ENCODE measurements at regions not wholly inside any gene's neighbourhood (a gene's known extent, or its start where the extent isn't known, plus 50 kb on each side); places are given as distances from the start of the nearest gene placed in this dataset.
"Not testable (repeated sequence)": the region's sequence is repeated elsewhere in the genome, so short reads cannot be mapped to it uniquely, and the experiment has no call there.

DNA sequence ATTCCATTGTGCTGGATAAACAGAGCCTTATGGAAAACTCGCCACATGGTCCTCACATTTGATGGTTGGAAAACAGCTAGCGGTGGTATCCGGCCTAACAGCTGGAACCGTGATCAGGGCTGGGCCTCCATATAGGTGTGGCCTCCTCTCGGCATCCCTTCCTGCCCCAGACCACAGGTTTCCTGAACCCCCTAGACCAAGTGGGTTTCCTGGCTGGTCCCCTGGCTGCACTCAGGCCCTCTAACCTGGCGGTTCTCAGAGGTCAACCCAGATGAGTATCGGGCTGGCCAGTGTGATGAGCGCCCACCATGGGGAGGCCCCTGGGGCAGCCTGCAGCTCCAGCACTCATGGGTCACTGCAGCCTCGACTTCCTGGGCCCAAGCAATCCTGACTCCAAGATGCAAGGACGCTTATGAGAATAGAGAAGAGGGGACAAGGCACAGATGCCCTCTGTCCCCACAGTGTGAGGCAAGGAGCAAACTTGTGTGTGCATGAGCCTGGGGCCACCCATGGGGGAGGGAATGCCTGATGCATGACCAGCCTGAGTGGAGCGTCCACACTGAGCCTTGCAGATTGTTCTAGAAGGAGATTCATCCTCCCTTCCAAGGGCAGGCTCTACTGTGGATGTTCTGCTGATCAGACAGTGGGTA, 53.4 kb upstream of the WNT7B start:
- Histone ChIP-seq H3K9me3 (no peaks in the 10 kb centered on the region), H3K4me1 (ENCODE audit: control insufficient read depth in 1 of 2, insufficient read depth in 1 of 2, low read depth in 1 of 2, low read length in 1 of 2) (peaks cover 55 to 61% of the 10 kb centered on the region in 2 experiments), H3K4me3 (ENCODE audit: low read depth in 1 of 2, low read length in 1 of 2) (no peak overlapping the region), H3K27me3 (no peaks in the 10 kb centered on the region), H3K36me3 (no peaks in the 10 kb centered on the region), H3K27ac (no peak overlapping the region)
- TF ChIP-seq, protein P1, sequence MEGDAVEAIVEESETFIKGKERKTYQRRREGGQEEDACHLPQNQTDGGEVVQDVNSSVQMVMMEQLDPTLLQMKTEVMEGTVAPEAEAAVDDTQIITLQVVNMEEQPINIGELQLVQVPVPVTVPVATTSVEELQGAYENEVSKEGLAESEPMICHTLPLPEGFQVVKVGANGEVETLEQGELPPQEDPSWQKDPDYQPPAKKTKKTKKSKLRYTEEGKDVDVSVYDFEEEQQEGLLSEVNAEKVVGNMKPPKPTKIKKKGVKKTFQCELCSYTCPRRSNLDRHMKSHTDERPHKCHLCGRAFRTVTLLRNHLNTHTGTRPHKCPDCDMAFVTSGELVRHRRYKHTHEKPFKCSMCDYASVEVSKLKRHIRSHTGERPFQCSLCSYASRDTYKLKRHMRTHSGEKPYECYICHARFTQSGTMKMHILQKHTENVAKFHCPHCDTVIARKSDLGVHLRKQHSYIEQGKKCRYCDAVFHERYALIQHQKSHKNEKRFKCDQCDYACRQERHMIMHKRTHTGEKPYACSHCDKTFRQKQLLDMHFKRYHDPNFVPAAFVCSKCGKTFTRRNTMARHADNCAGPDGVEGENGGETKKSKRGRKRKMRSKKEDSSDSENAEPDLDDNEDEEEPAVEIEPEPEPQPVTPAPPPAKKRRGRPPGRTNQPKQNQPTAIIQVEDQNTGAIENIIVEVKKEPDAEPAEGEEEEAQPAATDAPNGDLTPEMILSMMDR (IDR thresholded peaks at IDR 0.05) = no peak

- TF ChIP-seq, protein P1 (IDR thresholded peaks at IDR 0.05) = no peak
- Histone ChIP-seq H3K27ac (peak overlapping the region; percentile 49), H3K4me3 (ENCODE audit: low read depth in 1 of 2, low read length in 1 of 2) (no peak overlapping the region), H3K36me3 (no peaks in the 10 kb centered on the region), H3K27me3 (no peaks in the 10 kb centered on the region), H3K4me1 (ENCODE audit: control insufficient read depth in 1 of 2, insufficient read depth in 1 of 2, low read depth in 1 of 2, low read length in 1 of 2) (peaks cover 56 to 60% of the 10 kb centered on the region in 2 experiments), H3K9me3 (no peaks in the 10 kb centered on the region)
These were observed 54.1 kb upstream of the WNT7B start for GRCh38 chr22:46031066-46031465.

GRCh38 chr22:46031557-46031956, 54.6 kb upstream of the WNT7B start:
- peaks cover 57 to 60% of the 10 kb centered on the region in 2 experiments for H3K4me1 ChIP-seq (ENCODE audit: control insufficient read depth in 1 of 2, insufficient read depth in 1 of 2, low read depth in 1 of 2, low read length in 1 of 2)
- H3K9me3 ChIP-seq = no peaks in the 10 kb centered on the region
- peak overlapping the region; percentile 49 for H3K27ac ChIP-seq
- H3K4me3 ChIP-seq (ENCODE audit: low read depth in 1 of 2, low read length in 1 of 2) = peak overlapping the region; percentile 8 to 31
- no peaks in the 10 kb centered on the region for H3K36me3 ChIP-seq
- H3K27me3 ChIP-seq = no peaks in the 10 kb centered on the region
- TF ChIP-seq, protein P1 (IDR thresholded peaks at IDR 0.05) = no peak

DNA sequence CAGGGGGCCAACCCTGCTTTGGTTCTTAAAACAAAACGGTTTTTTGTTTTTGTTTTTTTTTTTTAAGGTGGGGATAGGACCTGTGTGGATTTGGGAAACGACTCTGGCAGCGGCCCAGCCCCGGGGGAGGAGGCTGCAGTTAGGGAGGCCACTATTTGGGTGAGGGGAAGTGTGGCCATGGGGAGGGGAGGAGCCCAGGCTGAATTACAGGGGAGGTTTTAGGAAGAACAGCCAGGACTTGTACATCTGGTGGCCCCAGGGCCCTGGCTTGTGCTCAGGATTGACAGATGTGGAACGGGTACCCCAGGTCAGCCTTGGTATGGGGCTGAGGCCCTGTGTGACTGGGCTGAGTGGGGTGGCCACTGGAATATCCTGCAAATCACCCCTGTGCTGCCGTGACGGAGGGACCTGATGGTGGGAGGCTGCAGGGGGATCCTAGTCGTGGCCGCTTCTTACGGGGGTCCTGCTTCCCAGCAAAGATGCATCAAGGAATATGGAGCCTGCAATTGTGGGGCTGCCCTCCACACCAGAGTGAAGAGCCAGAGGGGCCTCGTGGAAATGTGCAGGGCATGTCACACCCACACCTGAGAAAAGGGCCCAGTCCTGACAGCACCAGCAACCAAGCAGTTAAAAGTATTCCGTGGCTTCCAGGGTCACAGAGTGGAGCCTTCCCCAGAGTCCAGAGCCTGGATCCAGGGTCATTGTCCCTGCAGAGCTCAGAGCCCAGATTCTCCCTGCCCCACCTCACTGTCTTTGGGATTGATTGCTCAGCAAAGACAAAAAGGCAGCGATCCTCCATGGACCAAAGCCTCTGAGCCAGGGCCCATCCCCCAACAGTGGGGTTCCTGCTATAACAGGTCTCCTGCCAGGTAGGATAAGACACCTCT, 55.2 kb upstream of the WNT7B start:
- peak overlapping the region; percentile 49 for H3K27ac ChIP-seq
- no peaks in the 10 kb centered on the region for H3K36me3 ChIP-seq
- H3K27me3 ChIP-seq = no peaks in the 10 kb centered on the region
- peaks cover 57 to 60% of the 10 kb centered on the region in 2 experiments for H3K4me1 ChIP-seq (ENCODE audit: control insufficient read depth in 1 of 2, insufficient read depth in 1 of 2, low read depth in 1 of 2, low read length in 1 of 2)
- H3K4me3 ChIP-seq (ENCODE audit: low read depth in 1 of 2, low read length in 1 of 2) = peak overlapping the region in 1 of 2 experiments; percentile 8
- TF ChIP-seq, protein P1 (IDR thresholded peaks at IDR 0.05) = no peak
- no peaks in the 10 kb centered on the region for H3K9me3 ChIP-seq

- H3K36me3 ChIP-seq = no peaks in the 10 kb centered on the region
- no peak overlapping the region for H3K27ac ChIP-seq
- H3K4me1 ChIP-seq (ENCODE audit: control insufficient read depth in 1 of 2, insufficient read depth in 1 of 2, low read depth in 1 of 2, low read length in 1 of 2) = peaks cover 49 to 50% of the 10 kb centered on the region in 2 experiments
- no peak overlapping the region for H3K4me3 ChIP-seq (ENCODE audit: low read depth in 1 of 2, low read length in 1 of 2)
- no peaks in the 10 kb centered on the region for H3K27me3 ChIP-seq
- H3K9me3 ChIP-seq = no peaks in the 10 kb centered on the region
- TF ChIP-seq, protein P1 (IDR thresholded peaks at IDR 0.05) = no peak
These were observed 56.6 kb upstream of the WNT7B start for GRCh38 chr22:46033256-46034200.

DNA sequence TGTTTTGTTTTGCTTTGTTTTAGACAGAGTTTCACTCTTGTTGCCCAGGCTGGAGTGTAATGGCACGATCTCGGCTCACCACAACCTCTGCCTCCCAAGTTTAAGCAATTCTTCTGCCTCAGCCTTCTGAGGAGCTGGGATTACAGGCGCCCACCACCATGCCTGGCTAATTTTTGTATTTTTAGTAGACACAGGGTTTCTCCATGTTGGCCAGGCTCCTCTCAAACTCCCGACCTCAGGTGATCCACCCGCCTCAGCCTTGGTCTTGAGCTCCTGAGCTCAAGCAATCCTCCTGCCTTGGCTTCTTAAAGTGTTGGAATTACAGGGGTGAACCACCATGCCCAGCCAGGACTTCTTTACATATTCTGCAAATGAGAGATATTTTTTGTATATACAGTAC, 57.5 kb upstream of the WNT7B start:
- not testable (repeated sequence) for H3K27me3 ChIP-seq; H3K27ac ChIP-seq; H3K4me3 ChIP-seq (ENCODE audit: low read depth in 1 of 2, low read length in 1 of 2); H3K36me3 ChIP-seq; H3K9me3 ChIP-seq
- peaks cover 48 to 56% of the 10 kb centered on the region in 2 experiments for H3K4me1 ChIP-seq (ENCODE audit: control insufficient read depth in 1 of 2, insufficient read depth in 1 of 2, low read depth in 1 of 2, low read length in 1 of 2)
